Kidney glomerular epithelial cell (primary cell): ENCODE measurements at regions not wholly inside any gene's neighbourhood (a gene's known extent, or its start where the extent isn't known, plus 50 kb on each side); places are given as distances from the start of the nearest gene placed in this dataset.

Experiments
- DNase-seq: peaks from one replicate; lab custom pipeline; 2025; lab: John Stamatoyannopoulos, UW

DNA sequence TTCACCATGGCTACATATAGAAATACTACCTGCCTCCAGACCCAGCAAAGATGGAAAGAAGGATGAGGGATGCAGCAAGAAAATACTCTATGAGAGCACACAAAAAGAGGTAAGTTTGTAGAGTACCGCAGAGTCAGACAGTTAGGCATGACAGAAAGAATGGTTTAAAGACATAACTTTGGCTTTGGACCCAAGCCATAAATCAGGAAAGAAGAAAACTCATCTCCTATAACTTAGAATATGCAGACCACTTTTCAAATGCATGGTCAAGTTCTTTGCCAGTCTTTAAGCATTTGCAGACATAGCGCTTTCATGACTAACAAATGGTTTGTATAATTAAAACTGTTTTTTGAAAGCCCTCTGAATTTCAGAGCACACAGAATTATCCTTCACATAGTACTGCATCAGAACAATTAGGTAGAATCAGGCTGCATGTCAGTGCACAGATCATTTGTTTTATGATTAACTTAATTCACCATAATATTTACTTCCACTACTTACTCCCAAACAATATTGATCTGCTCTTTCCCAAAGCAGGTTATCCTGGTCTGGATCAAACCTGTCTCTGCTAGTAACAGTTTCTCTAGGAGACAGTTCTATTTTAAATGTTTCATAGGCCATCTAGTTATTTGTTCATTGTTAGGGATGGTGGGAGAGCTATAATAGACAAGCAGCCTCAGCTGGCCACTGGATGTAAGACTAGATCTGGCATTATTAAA is 280.7 kb upstream of the NR5A2 start:
- no peak for DNase-seq

DNA sequence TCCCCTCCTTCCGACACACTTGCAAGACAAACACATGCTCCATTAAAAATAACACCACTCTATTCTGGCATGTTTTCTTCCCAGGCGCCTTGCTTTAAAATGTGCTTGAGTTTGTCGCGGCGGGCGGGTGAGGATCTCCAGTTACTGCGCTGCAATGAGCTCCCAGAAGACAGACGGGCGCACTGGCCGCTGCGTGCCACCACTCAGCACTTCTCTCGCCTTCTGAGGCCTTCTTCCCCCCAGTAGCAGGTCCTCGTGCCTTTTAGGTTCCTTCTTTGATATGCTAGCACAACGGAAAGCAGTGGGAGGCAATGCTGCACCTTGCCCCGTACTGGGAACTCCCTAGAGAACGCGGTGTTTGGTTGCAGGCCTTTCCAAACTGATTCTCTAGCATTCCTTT is 279.5 kb upstream of the NR5A2 start:
- no peak for DNase-seq

DNA sequence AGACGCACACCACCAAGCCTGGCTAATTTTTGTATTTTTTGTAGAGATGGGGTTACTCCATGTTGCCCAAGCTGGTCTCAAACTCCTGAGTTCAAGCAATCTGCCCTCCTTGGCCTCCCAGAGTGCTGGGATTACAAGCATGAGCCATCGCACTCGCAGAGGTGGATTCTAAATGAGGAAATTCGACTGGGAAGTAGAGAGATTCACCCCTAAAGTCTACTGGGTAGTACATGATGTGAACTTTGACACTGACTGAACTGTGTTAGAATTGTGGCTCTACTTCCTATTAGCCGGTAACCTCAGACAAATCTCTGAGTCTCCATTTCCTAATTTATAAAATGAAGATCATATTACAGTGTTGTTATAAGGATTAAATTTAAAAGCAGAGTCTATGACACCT is 276.0 kb upstream of the NR5A2 start:
- DNase-seq = no peak

DNA sequence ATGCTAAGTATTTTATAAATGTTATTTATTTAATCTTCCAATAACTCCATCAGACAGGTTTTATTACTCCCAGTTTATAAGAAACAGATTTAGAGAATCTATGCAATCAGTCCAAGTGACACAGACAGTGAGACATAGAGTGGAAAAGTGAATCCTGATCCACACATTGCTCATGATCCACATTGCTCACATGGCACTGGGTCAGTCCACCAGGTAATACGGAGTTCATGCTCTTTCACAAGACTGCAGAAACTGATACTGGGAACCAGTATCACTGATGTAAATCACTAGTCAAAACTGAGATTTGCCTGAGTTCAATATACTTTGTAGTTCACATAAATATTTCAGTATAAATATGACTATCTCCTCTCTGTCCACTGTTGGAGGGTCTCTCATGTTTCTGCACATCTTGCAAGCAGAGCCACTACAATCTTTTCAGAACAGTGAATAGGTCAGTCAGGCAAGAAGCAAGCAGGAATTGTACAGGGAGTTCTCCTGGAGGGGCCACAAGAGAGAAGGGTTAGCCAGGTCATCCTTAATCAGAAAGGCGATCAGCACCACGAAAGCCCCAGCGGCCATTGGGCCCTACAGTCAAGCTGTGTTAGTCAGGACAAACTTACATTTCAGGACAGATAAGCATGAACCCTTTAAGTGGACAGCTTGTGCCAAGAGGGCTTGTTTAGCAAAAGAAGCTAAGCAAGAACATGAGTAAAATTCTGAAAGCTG is 275.4 kb upstream of the NR5A2 start:
- DNase-seq = no peak

DNA sequence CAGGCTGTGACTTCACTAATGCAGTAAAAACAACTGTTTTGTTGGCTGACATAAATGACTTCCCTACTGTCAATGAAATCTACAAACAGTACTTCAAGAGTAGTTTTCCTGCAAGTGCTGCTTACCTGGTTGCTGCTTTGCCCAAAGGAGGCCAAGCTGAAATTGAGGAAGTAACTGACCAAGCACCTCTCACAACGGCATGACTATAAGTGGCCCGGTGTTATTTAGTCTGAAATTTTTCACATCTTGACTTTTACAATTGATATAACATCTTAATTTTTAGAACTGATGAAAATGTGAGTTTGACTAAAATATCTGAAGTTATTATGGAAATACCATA is 274.9 kb upstream of the NR5A2 start:
- DNase-seq = no peak

DNA sequence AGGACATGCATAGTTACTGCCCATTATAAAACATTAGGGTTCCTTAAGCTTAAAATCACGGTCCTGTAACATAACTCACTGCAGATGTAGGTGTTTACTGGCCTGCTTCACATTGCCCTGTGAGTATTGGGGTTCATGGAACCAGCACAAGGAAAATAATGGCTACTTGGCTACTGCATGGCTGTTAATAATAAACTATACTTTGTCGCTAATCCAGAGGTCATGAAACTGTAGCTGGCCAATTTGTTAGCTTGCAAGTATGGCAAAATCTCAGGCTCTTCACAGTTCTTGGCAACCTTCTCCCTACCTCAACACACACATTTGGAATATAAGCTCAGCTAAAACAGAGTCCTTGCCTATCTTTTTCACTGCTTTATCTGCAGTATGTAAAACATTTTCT is 274.0 kb upstream of the NR5A2 start:
- DNase-seq = no peak

DNA sequence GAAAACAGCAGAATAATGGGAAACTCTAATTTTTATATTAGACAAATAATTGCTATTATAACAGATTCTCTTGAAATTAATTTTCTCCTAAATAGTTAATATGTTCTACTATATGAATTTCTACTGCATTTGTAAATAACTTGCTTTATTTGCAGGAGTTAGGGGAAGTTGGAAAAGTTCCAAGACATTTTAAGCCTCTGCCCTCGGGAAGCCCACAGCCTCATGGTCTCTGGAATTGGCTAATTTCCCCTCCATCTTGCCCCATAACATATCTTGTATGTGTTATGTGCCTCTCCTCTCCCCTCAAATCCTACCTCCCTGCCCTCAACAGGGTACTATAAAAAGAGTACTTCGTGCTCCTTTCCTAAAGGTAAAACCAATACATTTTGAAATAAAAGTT is 271.4 kb upstream of the NR5A2 start:
- DNase-seq = no peak

DNA sequence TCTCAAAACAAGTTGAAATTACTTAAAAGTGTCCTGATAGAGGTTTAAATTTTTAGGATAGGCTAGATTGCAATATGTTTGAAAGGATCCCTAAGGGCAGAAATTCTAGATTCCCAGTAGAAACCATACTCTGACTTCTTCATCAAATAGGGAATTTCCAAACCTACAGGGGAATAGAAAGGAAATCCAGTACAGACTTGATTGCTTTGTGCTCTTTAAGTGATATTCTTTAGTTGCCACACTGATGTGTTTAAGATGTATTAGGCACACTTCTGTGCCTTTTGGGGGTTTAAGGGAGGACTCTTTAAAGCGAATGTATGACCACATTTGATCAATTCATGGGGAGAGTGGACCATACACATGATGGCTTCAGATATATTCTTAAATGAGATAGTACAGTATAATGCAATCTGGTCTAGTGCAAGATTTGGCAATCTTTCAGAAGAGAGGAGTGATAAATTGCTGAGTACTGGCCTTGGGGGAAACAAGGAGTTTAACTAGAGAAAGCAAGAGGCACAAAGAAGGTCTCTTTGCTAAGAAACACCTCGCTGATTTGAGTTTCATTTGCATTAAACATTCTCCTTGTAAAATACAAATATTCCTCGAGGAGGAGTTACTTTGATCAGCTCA is 268.8 kb upstream of the NR5A2 start:
- peak; percentile 73 for DNase-seq

DNA sequence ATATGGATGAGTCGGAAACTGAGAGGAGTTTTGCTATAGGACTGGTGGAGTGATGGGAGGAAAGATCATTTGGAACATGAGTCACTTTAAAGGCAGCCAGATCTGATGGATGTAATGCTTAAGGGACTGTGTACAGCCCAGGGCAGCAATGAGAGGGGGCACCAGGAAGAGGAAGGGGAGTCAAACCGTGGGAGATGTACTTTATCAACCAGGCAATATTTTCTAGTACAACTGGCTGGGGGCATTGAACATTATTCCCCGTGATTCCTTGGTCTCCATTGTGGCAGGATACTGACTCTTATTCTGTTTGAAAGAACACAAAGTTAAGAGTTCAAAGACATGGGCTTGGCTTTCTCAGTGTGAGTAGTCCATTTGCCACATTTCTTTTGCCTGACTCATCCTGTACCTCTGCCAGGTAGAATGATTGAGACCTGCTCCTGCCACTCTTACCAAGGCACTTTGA is 268.2 kb upstream of the NR5A2 start:
- peak; percentile 82 for DNase-seq

DNA sequence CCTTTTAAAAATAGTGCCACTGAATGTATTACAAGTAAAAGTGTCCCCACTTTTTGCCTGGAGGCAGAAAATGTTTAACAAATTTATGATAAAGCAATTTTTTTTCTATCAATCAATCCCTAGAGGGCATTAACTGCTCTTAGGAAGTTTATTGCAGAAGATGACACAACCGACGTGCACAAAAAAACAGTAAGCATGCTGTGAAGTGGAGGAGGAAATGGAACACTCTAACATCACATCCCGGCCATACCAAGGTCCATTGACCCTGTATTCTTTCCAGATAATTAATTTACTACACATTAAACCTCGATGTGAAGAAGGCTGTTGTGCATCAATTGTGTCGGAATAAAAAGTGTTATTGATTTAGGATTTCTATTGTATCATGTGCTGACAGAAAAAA is 264.9 kb upstream of the NR5A2 start:
- DNase-seq = no peak

DNA sequence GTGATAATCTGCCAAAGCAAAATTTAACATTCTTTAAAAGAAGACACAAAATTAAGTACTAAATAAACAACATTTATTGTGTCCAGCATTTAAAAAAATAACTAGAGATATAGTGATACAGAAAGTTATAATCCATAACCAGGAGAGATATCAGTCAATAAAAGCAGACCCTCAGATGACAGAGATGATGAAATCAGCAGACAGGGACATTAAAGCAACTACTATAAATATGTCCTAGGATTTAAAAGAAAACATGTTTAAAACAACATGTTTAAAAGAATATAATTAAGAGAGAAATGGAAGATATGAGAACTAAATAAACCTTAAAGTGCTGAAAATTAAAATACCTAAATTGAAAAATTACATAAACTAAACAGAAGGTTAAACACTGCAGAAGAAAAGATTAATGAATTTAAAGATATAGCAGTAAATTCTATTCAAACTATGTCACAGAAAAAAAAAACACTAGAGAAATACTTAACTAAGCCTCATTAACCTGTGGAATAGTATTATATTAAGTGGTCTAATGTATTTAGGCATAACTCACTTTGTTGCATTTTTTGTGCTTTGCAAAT is 261.2 kb upstream of the NR5A2 start:
- DNase-seq = no peak

DNA sequence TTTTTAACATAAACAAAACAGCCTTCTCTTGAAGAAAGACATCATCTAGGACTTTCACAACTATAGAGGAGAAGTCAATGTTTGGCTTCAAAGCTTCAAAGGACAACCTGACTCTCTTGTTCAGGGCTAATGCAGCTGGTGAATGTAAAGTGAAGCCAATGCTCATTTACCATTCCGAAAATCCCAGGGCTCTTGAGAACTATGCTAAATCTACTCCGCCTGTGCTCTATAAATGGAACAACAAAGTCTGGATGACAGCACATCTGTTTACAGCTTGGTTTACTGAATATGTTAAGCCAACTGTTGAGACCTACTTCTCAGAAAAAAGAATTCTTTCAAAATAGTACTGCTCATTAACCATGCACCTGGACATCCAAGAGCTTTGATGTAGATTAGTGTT is 259.8 kb upstream of the NR5A2 start:
- no peak for DNase-seq

DNA sequence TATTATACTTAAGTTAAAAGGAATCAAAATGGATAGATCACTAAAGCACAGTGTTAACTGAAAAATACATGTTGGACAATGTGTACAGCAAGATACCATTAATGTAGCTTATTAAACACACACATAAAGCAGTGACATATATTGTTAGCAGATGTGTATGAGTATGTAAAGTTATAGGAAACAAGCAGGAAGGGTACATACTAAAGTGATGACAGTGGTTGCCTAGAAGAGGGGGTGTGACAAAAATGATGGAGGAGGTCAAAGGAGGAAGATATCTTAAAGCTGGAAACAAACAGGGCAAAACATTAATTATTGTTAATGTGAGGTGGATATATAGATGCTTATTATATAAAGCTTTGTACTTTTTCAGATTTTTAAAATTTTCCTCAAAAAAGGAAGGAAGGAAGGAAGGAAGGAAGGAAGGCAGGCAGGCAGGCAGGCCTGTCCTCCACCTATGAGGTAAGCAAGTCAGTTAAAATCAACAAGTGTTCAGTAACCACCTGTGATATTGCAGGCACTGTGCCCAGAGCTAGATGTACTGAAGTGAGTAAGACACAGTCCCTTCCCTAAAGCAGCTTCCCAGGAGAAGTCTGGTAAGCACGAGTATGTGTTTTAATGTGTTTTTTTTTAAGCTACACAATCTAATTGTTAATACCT is 252.9 kb upstream of the NR5A2 start:
- peak; percentile 28 for DNase-seq

DNA sequence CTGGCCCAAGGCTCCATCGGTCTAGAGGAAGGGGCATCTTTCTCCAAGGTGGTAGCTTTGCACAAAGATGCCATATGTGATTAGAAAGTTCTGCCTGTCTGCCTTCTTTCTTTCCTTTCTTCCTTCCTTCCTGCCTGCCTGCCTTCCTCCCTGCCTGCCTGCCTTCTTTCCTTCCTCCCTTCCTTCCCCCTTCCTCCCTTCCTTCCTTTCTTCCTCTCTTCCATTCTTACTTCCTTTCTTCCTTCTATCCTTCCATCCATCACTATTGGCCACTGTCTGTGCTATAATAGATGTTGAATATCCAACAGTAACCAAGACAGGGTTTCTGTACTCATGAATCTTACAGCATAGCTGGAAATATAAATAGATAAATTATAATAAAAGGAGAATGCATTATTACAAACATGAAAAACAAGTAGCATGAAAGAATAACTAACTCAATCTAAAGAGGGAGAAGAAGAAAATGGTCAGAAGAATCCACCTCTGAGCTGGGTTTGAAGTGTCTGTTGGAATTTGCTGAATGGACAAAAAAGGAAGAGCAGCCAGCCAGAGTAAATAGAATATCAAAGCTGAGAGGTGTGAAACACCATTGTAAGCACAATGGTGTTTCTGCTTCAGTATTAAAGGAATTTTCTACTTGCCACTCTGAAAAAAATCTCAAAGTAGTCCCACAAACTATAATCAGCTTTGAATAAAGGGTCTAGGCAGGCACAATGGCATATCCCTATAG is 250.6 kb upstream of the NR5A2 start:
- DNase-seq = peak; percentile 45

DNA sequence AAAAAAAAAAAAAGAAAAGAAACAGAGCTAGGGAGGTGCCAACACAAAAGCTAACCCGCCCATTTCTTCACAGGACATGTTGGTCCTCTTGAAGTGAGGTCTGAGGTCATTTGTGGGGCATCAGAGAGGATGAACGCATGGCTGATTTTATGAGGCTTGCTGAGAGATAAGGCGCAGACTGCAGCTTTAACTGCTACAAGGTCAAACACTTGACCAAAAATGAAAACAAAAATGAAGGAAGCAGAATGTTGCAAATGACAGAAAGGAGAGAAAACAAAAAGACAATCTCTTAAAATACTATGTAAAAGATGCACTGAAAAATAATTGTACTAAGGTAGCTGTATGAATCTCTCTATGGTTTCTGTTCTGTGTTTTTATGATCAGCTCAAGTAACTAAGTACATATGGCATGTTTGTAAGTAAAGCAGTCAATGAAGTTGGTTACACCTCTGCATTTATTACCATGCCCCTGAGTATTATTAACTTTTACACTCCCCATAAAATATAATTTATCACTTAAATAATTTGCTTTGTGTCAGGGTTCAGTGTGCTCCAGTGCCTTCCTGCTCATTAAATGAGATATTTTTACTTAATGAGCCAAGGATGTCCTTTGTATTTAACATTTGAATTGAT is 249.1 kb upstream of the NR5A2 start:
- DNase-seq = peak; percentile 24

DNA sequence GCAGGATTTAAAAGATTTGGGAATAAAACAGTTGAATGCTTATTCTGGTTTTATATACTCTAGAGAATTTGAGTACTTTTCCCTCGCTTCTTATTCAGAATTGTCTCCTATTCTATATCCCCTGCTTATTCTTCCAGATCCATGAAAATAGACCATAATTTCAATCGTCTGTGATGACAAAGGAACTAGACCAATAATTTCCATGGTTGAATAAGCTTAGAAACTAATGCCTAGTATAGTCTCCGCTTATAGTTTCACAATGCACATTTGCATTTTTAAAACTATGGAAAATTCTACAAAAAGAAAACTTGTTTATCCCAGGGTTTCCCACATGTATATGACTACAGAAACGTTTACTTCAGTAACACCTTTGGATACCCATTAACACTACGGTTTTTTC is 247.4 kb upstream of the NR5A2 start:
- no peak for DNase-seq

DNA sequence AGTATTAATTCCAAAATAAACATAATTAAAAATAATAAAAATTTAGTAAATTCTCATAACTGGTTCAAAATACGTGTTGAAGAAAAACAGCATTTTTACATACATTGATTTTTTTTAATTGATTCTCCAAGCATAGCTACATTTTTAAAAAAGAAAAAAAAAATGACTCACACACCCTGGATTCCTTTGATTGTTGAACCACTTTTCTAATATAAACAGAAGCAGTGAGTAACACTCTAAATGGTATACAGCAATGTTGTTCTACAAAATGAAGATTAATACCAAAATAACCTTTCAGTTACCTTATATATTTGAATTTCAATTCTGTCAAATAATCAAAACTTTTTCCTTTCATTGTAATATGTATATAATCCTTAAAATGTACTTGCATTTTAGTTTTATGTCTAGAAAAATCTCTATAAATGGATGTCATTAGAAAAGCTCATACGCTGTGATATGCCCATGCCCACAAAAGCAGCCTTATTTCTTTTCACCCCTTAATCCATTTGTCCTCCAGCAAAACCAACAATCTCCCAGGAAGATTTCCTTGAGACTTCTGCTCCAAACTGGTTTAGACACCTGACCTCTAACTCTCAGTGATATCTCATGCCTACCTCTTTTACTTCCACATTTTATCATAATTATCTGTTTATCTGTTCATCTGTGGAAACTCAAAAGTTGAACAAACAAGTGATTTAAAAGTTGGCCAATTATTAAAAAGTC is 246.4 kb upstream of the NR5A2 start:
- DNase-seq = peak; percentile 32

DNA sequence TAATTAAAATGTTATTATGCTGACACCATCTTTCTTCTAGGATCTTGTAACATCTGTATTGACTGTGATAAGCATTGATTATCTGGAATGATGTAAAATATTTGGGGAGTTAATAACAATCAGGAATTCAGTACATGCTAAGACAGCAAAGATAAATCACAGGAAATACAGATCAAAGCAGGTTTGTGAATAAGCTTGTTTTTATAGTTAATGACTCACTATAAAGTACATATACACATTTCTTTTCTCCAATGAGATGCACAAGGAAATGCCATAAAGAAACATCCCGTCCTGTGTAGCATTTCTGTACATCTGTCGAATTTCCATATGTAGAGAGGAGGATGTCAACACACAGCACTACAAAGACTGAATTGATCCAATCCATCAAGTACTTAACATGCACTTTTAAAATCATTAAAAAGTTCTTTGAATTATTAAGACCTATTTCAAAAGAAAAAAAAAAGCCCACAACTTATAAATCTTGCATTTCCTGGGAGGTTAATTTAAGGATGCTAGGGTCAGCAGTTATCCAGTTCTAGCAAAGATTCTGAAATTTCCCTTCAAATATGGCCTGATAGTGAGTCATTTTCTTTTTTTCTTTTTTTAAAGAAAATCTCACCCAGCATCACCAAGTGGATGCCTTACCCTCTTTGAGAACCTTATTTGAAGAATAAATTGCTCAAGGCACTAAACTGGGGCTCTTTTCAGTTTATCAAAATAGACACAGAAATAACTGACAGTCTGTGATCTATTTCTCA is 243.2 kb upstream of the NR5A2 start:
- DNase-seq = no peak

DNA sequence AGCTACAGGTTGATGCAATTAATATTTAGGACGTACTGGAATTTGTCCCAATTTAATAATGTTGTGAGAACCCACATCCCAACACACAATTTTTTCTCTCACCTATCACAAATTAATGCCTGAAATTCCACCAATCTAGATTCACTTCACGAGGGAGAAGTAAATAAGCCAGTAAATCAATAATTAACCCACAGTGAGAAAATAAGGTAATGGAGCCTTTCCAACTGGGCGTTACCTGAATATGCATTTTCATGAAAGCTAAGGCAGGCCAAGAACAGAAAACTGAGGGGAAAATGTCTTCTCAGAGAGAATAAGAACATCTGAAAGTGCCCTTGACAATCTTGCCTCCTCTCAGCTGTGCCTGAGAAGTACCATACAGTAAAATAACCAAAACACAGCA is 240.8 kb upstream of the NR5A2 start:
- DNase-seq = no peak

DNA sequence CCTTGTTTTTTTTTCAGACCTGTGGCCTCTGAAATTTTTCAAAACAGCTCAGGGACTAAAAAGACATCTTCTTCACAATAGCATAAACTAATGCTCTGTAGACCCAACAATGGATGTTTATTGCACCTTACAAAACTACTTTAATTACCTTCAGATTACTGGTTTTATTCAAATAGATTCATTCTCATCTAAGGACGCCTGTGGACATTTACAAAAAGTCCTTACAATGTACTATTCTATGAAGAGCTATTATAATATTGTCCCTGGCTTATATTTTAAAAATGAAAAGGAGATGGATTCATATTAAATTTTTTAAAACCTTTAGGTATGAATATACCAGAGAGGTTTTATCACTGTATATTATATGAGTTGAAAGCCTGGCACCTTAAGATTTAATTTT is 238.4 kb upstream of the NR5A2 start:
- no peak for DNase-seq
